Activated naive CD4-positive, alpha-beta T cell treated with anti-CD3 and anti-CD28 coated beads for 36 hours (primary cell): ENCODE measurements at regions not wholly inside any gene's neighbourhood (a gene's known extent, or its start where the extent isn't known, plus 50 kb on each side); places are given as distances from the start of the nearest gene placed in this dataset.

Experiments
- CTCF ChIA-PET: fragments of 350-600 bp; sonication (Branson Sonifier 250); formaldehyde crosslinking; loops from one replicate; lab custom pipeline; 2021; ENCODE audit warnings: antibody characterized with exemption; lab: Charles Lee
- DNase-seq: peaks from one replicate; pipeline ENCODE4 v3.0.0-alpha.2; 2020
- H3K27ac Mint-ChIP-seq: one replicate; pipeline ENCODE4 v1.8.0; 2021; ENCODE audit warnings: mild to moderate bottlenecking, mixed read lengths
- H3K27me3 Mint-ChIP-seq: one replicate; pipeline ENCODE4 v1.8.0; 2021; ENCODE audit warnings: low read depth, mixed read lengths
- H3K36me3 Mint-ChIP-seq: one replicate; pipeline ENCODE4 v1.8.0; 2021; ENCODE audit warnings: low read depth, mixed read lengths
- H3K4me1 Mint-ChIP-seq: one replicate; pipeline ENCODE4 v1.8.0; 2021; ENCODE audit warnings: low read depth, mixed read lengths
- H3K4me3 Mint-ChIP-seq: one replicate; pipeline ENCODE4 v1.8.0; 2021; ENCODE audit warnings: mild to moderate bottlenecking, moderate library complexity, mixed read lengths
- H3K9me3 Mint-ChIP-seq: one replicate; pipeline ENCODE4 v1.8.0; 2021; ENCODE audit warnings: mixed read lengths
- intact Hi-C: fragments of 100-400 bp; cut with micrococcal nuclease; formaldehyde crosslinking; loops from one replicate; pipeline ENCODE4 v1.15.1; 2023

GRCh38 chr12:43108656-43109055, 443.3 kb downstream of the ADAMTS20 start:
- H3K9me3 Mint-ChIP-seq = no peaks in the 10 kb centered on the region
- intact Hi-C loops = no loop called here
- CTCF ChIA-PET = no interaction called here
- no peak overlapping the region for H3K4me3 Mint-ChIP-seq
- H3K27ac Mint-ChIP-seq = no peak overlapping the region
- H3K27me3 Mint-ChIP-seq = no peaks in the 10 kb centered on the region
- no peaks in the 10 kb centered on the region for H3K4me1 Mint-ChIP-seq
- H3K36me3 Mint-ChIP-seq = no peaks in the 10 kb centered on the region
- no peak for DNase-seq

DNA sequence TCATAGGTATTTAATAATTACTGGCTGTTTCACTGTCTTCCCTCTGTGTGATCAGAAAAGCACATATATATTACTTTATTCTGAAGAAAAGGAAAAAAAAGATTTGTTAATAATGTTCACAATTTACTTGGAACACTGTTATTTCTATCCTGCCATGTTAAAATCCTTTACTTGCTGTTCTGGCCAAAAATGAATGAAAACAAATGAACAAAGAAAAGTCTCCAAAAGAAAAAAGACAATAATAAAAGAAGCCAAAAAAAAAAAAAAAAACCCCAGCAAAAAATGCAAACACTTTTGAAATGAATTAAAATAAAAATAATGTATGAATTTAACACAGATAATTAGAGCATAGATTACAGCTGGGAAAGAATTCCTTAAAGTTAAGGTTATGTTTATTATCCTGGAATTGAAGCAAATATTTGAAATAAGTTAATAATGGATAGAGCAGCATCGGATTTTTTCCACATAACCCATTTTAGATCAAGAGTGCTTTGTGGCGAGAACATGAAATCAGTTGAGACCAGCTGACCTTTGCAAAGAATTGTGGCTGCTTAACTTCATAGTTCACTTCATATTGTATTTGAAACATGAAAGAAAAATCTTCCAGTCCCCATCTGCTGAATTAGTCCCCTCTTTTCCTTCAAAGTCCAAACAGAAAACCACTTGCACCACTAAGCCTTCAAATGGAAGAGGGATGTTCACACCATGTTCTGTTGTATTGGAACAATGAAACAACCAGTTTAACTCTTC, 444.8 kb downstream of the ADAMTS20 start:
- intact Hi-C loops = no loop called here
- H3K27ac Mint-ChIP-seq = no peak overlapping the region
- no peaks in the 10 kb centered on the region for H3K36me3 Mint-ChIP-seq
- H3K9me3 Mint-ChIP-seq = no peaks in the 10 kb centered on the region
- H3K4me1 Mint-ChIP-seq = no peaks in the 10 kb centered on the region
- no peak for DNase-seq
- CTCF ChIA-PET = no interaction called here
- H3K4me3 Mint-ChIP-seq = no peak overlapping the region
- no peaks in the 10 kb centered on the region for H3K27me3 Mint-ChIP-seq

GRCh38 chr12:43106355-43106754, 445.6 kb downstream of the ADAMTS20 start:
- Mint-ChIP-seq H3K36me3 (no peaks in the 10 kb centered on the region), H3K4me3 (no peak overlapping the region), H3K4me1 (no peaks in the 10 kb centered on the region), H3K27ac (no peak overlapping the region), H3K9me3 (no peaks in the 10 kb centered on the region), H3K27me3 (no peaks in the 10 kb centered on the region)
- intact Hi-C loops = no loop called here
- no peak for DNase-seq
- CTCF ChIA-PET = no interaction called here

GRCh38 chr12:43105426-43105981, 446.5 kb downstream of the ADAMTS20 start:
- H3K4me1 Mint-ChIP-seq = no peaks in the 10 kb centered on the region
- H3K9me3 Mint-ChIP-seq = no peaks in the 10 kb centered on the region
- CTCF ChIA-PET = no interaction called here
- intact Hi-C loops = no loop called here
- H3K36me3 Mint-ChIP-seq = no peaks in the 10 kb centered on the region
- H3K27me3 Mint-ChIP-seq = no peaks in the 10 kb centered on the region
- DNase-seq = no peak
- H3K4me3 Mint-ChIP-seq = no peak overlapping the region
- no peak overlapping the region for H3K27ac Mint-ChIP-seq

DNA sequence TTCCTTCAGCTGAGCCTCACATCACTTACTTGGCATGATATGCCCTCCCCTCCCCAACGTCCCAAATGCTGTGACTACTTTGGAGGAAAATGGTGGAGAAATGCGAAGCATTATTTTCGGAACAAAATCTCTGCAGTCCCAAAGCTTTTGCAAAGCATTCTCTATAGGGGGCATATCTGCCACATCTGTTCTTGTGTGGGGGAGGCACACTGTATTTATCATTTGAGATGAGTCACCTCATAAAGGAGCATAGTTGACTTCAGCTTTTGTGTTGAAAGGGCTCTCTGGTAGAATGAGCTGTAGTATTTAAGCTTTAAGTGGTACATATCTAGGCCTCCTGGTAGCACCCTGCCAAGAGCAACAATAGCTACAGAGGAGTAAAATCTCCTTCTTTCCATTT, 447.5 kb downstream of the ADAMTS20 start:
- Mint-ChIP-seq H3K36me3 (no peaks in the 10 kb centered on the region), H3K4me1 (no peaks in the 10 kb centered on the region), H3K9me3 (no peaks in the 10 kb centered on the region), H3K27me3 (no peaks in the 10 kb centered on the region), H3K4me3 (no peak overlapping the region), H3K27ac (no peak overlapping the region)
- CTCF ChIA-PET = no interaction called here
- DNase-seq = no peak
- intact Hi-C loops = no loop called here

- CTCF ChIA-PET = no interaction called here
- Mint-ChIP-seq H3K9me3 (no peaks in the 10 kb centered on the region), H3K36me3 (no peaks in the 10 kb centered on the region), H3K4me3 (no peak overlapping the region), H3K4me1 (no peaks in the 10 kb centered on the region), H3K27me3 (no peaks in the 10 kb centered on the region), H3K27ac (no peak overlapping the region)
- no peak for DNase-seq
- intact Hi-C loops = no loop called here
Observed at GRCh38 chr12:43103866-43104265, 448.1 kb downstream of the ADAMTS20 start.

DNA sequence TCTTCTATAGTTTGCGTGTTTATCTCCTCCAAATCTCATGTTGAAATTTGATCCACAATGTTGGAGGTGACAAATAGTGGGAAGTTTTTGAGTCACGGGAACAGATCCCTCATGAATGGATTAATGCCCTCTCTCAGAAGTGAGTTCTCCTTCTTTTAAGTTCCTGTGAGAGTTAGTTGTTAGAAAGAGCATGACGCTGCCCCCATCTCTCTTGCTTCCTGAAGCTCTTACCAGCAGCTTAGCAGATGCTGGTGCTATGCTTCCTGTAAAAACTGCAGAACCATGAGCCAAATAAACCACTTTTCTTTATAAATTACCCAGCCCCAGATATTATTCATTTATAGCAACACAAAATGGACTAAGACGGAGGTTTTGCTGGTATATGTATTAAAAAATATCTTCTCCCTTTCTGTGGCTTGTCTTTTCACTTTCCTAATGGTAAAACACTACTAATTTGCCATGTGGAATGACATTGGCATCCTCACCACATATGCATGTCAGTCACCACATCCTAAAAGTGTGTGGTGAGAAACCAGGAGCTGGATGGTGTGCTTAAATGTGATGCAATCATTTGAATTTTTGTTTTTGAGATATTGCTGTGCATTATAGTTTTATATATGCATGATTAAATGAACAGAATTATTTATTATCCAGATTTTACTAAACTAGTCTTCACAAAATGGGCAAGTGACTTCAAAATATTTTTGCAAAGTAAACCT, 449.3 kb downstream of the ADAMTS20 start:
- H3K4me3 Mint-ChIP-seq = no peak overlapping the region
- H3K9me3 Mint-ChIP-seq = no peaks in the 10 kb centered on the region
- no peak for DNase-seq
- intact Hi-C loops = no loop called here
- CTCF ChIA-PET = no interaction called here
- H3K27ac Mint-ChIP-seq = no peak overlapping the region
- H3K4me1 Mint-ChIP-seq = no peaks in the 10 kb centered on the region
- H3K27me3 Mint-ChIP-seq = no peaks in the 10 kb centered on the region
- no peaks in the 10 kb centered on the region for H3K36me3 Mint-ChIP-seq

GRCh38 chr12:43100231-43100630, 451.8 kb downstream of the ADAMTS20 start:
- Mint-ChIP-seq H3K4me3 (no peak overlapping the region), H3K27ac (no peak overlapping the region), H3K27me3 (no peaks in the 10 kb centered on the region), H3K4me1 (no peaks in the 10 kb centered on the region), H3K36me3 (no peaks in the 10 kb centered on the region), H3K9me3 (no peaks in the 10 kb centered on the region)
- CTCF ChIA-PET = no interaction called here
- intact Hi-C loops = no loop called here
- no peak for DNase-seq

DNA sequence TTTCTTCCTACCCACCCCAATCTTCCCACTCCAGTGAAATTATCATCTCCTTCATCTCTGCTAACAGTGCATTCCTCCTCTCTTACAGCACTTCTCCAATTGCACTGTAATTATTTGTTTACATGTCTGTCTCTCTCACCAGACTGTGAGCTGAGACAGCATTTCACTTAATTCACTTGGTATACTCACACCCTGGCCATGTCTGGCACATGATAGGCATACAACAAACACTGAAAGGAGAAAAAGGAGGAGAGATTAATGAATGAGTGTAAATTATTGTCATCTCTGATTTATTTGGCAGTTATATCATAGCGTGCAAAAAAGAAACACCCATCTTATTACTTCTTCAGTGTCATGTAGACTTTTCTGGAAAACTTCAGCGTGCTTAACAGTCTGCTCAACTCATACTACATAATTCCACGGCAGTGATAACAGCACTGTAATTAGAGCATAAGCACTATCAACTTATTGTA, 452.3 kb downstream of the ADAMTS20 start:
- H3K36me3 Mint-ChIP-seq = no peaks in the 10 kb centered on the region
- CTCF ChIA-PET = no interaction called here

DNA sequence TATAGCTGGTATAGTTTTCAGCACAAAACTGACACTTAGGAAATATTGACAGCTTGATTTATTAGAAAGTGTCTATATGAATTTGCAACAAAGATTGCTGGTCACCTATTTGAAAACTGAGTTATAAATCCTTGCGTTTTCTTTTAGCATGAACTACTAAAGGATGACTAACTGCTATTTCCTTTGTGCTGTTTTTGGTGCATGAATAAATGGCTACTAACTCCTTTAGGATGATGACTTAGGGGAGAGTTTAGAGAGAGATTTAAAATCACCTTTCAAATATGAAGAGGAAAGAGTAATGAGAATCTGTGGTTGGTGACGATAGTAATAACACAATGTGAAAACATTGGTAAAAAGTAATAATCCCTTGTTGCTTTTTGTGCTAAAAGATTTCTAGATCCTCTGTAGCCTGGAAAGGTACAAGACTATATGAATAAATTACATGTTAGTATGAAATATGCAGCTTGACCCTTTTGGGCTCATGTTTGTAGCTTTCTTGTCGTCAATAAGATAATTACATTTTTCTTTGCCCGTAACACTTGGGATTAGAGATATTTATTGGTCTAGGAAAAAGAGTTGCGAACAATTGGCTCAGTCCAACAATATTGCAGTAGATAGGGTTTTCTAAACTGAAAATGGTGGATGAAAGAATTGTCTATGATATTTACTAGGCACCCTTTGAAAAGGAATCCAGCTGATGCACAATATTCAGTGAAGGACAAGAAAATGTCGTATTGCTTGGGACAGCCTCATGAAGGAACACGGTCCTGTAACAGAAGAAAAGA, 453.0 kb downstream of the ADAMTS20 start:
- Mint-ChIP-seq H3K9me3 (peaks cover 3% of the 10 kb centered on the region), H3K4me1 (no peaks in the 10 kb centered on the region), H3K27me3 (no peaks in the 10 kb centered on the region), H3K36me3 (no peaks in the 10 kb centered on the region), H3K4me3 (no peak overlapping the region), H3K27ac (no peak overlapping the region)
- CTCF ChIA-PET = no interaction called here
- intact Hi-C loops = no loop called here
- no peak for DNase-seq

More for the DNA sequence above, 452.3 kb downstream of the ADAMTS20 start:
- H3K4me1 Mint-ChIP-seq = no peaks in the 10 kb centered on the region
- intact Hi-C loops = no loop called here
- H3K27me3 Mint-ChIP-seq = no peaks in the 10 kb centered on the region
- no peak for DNase-seq
- H3K27ac Mint-ChIP-seq = no peak overlapping the region
- no peaks in the 10 kb centered on the region for H3K9me3 Mint-ChIP-seq
- no peak overlapping the region for H3K4me3 Mint-ChIP-seq

DNA sequence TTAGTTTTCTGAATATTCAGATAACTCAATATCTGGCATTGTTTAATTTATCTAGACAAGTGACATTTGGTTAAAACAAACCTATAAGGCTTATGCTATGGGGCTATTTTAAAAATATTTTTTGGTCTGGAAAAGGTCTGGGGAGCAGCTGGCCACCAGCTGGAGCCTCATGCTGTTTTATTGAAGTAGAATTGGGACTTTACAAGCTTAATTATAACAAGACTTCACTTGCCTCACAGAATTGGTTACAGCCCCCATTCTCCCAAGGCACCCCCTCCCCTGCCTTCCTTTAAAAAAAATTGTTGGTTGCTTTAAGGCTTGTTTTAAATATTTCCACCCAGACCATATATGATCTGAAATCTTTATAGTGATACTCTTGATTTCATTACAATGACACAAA, 453.9 kb downstream of the ADAMTS20 start:
- H3K4me3 Mint-ChIP-seq = no peak overlapping the region
- H3K4me1 Mint-ChIP-seq = no peaks in the 10 kb centered on the region
- H3K27me3 Mint-ChIP-seq = no peaks in the 10 kb centered on the region

GRCh38 chr12:43097471-43097870, 454.5 kb downstream of the ADAMTS20 start:
- intact Hi-C loops = no loop called here
- CTCF ChIA-PET = no interaction called here
- H3K27ac Mint-ChIP-seq = no peak overlapping the region
- no peak for DNase-seq
- no peak overlapping the region for H3K4me3 Mint-ChIP-seq
- H3K27me3 Mint-ChIP-seq = no peaks in the 10 kb centered on the region
- H3K36me3 Mint-ChIP-seq = no peaks in the 10 kb centered on the region
- peaks cover 5% of the 10 kb centered on the region for H3K9me3 Mint-ChIP-seq
- no peaks in the 10 kb centered on the region for H3K4me1 Mint-ChIP-seq

More for the DNA sequence above, 453.9 kb downstream of the ADAMTS20 start:
- Mint-ChIP-seq H3K9me3 (peaks cover 5% of the 10 kb centered on the region), H3K27ac (no peak overlapping the region), H3K36me3 (no peaks in the 10 kb centered on the region)
- CTCF ChIA-PET = no interaction called here
- intact Hi-C loops = no loop called here
- DNase-seq = no peak
